Activated T-helper 2 cell treated with anti-CD3 and anti-CD28 coated beads, Interferon-gamma antibody, Interleukin-2, Interleukin-4, amounts not matched to agents 10 μg/mL and 5 μg/mL and 100 μg/mL, durations not matched to agents 14 hours and 24 hours and 36 hours (primary cell): ENCODE measurements at regions not wholly inside any gene's neighbourhood (a gene's known extent, or its start where the extent isn't known, plus 50 kb on each side); places are given as distances from the start of the nearest gene placed in this dataset.
"Not testable (repeated sequence)": the region's sequence is repeated elsewhere in the genome, so short reads cannot be mapped to it uniquely, and the experiment has no call there.

Source experiments
- DNase-seq: peaks from one replicate; pipeline ENCODE4 v3.0.0; 2021; ENCODE audit warnings: low spot score
- H3K27ac Mint-ChIP-seq: one replicate; pipeline ENCODE4 v1.8.0; 2021; ENCODE audit warnings: mixed read lengths
- H3K27me3 Mint-ChIP-seq: one replicate; pipeline ENCODE4 v1.8.0; 2021; ENCODE audit warnings: low read depth, mixed read lengths
- H3K36me3 Mint-ChIP-seq: one replicate; pipeline ENCODE4 v1.8.0; 2021; ENCODE audit warnings: low read depth, mixed read lengths
- H3K4me1 Mint-ChIP-seq: one replicate; pipeline ENCODE4 v1.8.0; 2021; ENCODE audit warnings: low read depth, mixed read lengths
- H3K4me3 Mint-ChIP-seq: one replicate; pipeline ENCODE4 v1.8.0; 2021; ENCODE audit warnings: low read depth, mild to moderate bottlenecking, moderate library complexity, mixed read lengths
- H3K9me3 Mint-ChIP-seq: one replicate; pipeline ENCODE4 v1.8.0; 2021; ENCODE audit warnings: mixed read lengths
- intact Hi-C: fragments of 100-400 bp; cut with micrococcal nuclease; formaldehyde crosslinking; loops from one replicate; pipeline ENCODE4 v1.15.1; 2023

DNA sequence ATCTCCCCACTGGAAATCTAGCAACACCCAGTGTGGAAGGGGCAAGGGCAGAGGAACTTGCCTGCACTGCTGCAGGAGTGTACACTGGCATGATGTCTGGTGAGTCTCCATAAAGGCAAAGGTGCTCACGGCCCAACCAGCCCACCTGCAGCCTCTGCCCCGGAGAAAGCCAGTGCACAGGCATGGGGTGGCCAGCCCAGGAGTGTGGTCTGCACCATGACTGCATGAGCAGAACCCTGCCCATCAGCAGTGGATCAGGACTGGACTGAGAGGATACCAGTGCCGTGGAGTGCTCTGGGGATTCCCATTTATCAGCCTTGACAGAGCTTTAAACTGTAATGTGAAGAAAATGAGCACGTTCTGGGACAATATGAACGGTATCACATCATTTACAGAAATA lies 342.6 kb upstream of the HS6ST1 start:
- Mint-ChIP-seq H3K9me3 (no peaks in the 10 kb centered on the region), H3K27ac (no peak overlapping the region), H3K4me3 (no peak overlapping the region), H3K36me3 (no peaks in the 10 kb centered on the region), H3K27me3 (peaks cover 40% of the 10 kb centered on the region), H3K4me1 (no peaks in the 10 kb centered on the region)
- no peak for DNase-seq
- intact Hi-C loops, result no loop called here

DNA sequence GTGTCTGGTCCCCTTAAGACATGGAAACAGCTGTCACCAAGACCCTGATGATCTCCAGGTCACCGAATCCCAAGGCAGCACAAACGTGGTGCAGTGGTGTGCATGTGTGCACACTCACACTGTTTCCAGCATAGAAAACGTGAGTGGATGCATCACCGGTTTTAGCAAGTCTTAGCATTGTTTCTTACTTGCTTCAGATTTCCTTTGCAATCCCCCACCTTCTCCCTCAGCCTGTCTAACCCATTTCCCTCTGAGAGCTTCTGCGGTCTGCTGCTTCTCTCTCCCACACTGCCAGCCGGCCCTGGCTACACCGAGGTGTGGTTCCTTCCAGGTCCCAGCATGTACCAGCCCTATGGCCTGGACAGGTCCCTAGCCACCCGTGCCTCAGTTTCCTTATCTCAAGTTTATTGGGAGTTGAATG lies 343.4 kb upstream of the HS6ST1 start:
- Mint-ChIP-seq H3K4me3 (no peak overlapping the region), H3K27me3 (peaks cover 41% of the 10 kb centered on the region), H3K36me3 (no peaks in the 10 kb centered on the region), H3K9me3 (no peaks in the 10 kb centered on the region), H3K27ac (no peak overlapping the region), H3K4me1 (no peaks in the 10 kb centered on the region)
- intact Hi-C loops, result no loop called here
- peak; percentile 5 for DNase-seq

DNA sequence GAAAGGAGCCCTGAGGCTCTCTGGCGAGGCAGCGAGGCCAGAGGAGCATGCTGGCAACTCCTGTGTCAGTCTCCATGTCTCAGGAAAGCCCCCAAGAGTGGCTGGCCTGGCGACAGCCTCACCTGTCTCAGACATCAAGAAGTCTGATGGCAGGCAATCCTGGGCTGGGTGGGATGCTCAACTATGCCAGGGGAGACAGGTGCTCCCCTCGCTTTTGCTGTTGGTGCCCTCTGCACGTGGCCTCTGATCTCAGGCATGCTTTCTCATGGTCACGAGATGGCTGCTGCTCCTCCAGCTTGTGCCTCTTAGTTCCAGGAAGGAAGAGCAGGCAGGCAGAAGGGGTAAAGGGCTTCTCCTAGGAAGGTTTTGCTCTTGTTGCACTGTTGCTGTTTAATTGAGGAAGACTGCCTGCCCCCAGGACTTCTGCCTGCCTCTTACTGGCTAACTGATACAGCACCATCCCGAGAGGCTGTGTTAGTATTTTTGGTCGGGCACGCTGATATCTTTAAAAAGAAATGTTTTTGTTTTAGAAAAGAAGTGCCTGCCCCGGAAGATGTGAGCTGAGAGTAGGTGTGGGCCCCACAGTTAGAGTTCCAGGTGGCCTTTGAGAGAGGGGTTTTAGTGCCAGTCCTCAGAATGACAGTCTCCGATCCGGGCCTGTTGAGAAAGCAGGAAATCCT lies 344.8 kb upstream of the HS6ST1 start:
- DNase-seq, result no peak
- intact Hi-C loops, result no loop called here
- H3K36me3 Mint-ChIP-seq, result no peaks in the 10 kb centered on the region
- H3K4me3 Mint-ChIP-seq, result no peak overlapping the region
- H3K27ac Mint-ChIP-seq, result no peak overlapping the region
- H3K9me3 Mint-ChIP-seq, result no peaks in the 10 kb centered on the region
- no peaks in the 10 kb centered on the region for H3K4me1 Mint-ChIP-seq
- H3K27me3 Mint-ChIP-seq, result peaks cover 35% of the 10 kb centered on the region

DNA sequence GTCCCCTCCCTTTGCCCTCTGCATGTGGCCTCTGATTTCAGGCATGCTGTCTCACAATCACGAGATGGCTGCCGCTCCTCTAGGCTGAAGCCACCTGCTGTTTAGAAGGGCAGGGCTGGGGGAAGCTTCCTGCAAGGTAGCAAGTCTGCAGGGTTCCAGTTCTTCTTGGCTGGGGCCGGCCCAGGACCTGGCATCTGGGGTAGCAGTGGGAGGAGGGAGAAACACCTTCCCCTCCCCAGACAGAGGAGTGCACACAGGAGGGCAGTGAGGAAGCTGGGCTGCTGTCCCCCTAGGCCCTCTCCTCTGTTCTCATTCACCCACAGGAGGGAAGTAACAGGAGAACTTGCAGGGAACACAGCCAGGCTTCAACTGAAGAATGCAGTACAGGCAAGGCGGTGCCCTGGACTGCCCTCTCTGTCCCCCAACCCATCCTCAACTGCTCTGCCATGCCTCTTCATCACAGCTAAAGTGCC lies 345.9 kb upstream of the HS6ST1 start:
- DNase-seq, result no peak
- H3K27ac Mint-ChIP-seq, result no peak overlapping the region
- peaks cover 28% of the 10 kb centered on the region for H3K27me3 Mint-ChIP-seq
- no peak overlapping the region for H3K4me3 Mint-ChIP-seq
- intact Hi-C loops, result no loop called here
- H3K9me3 Mint-ChIP-seq, result no peaks in the 10 kb centered on the region
- H3K4me1 Mint-ChIP-seq, result no peaks in the 10 kb centered on the region
- no peaks in the 10 kb centered on the region for H3K36me3 Mint-ChIP-seq

DNA sequence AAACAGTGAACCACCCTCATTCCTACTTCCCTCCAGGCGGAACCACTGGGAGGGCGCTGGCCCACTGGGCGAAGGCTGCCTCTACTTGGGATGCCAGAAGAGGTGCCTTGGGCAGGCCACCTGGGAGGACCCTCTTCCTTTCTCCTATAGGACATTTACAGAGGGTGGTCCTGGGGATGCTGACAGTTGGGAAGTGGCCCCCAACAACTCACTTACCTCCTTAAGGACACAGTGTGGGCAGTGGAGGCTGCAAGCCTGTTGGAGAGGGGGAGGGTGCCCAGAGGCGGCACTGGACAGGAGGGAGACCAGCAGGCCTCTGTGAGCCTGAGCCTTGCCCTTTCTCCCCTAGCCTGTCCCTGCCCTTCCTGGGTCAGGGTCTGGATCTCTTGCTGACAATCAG lies 346.4 kb upstream of the HS6ST1 start:
- Mint-ChIP-seq H3K4me3 (no peak overlapping the region), H3K4me1 (no peaks in the 10 kb centered on the region), H3K9me3 (no peaks in the 10 kb centered on the region), H3K27ac (no peak overlapping the region), H3K36me3 (no peaks in the 10 kb centered on the region), H3K27me3 (peaks cover 23% of the 10 kb centered on the region)
- intact Hi-C loops, result no loop called here
- DNase-seq, result no peak

DNA sequence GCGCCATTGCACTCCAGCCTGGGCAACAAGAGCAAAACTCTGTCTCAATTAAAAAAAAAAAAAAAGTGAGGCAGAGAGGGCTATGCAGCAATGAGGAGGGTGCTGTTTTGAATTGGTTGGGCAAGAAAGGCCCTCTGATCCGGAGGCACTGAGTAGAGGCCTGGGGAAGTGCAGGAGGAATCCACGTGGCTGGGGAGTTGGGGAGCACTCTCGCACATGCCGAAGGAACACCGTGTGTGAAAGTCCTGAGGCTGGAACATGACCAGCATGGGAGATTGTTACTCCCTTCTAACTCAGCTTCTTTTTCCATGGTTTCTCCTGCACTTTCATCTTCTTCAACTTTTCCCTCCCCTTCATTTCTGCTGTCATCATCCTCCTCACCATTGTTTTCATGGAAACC lies 347.9 kb upstream of the HS6ST1 start:
- Mint-ChIP-seq H3K27me3 (peaks cover 16% of the 10 kb centered on the region), H3K36me3 (no peaks in the 10 kb centered on the region), H3K27ac (no peak overlapping the region), H3K9me3 (no peaks in the 10 kb centered on the region), H3K4me1 (no peaks in the 10 kb centered on the region), H3K4me3 (no peak overlapping the region)
- intact Hi-C loops, result no loop called here
- no peak for DNase-seq

DNA sequence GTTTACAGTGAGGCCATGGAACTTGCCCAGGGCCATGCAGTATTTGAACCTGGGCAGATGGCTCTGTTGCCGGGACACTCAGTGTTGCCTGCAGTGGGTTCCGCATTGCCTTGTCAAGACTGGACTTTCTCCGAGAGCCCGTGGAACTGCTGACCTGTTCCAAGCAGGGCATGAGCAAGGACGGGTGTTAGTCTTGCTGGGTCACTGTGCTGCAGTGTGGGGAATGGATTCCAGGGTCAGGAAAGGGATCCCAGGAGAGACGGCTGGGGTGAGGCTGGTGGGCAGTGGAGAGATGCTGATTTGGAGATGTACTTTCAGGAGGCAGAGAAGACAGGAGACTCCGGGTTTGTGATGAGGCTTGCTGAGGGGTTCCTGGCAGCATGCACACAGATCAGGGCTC lies 348.7 kb upstream of the HS6ST1 start:
- no peak overlapping the region for H3K27ac Mint-ChIP-seq
- H3K27me3 Mint-ChIP-seq, result peaks cover 12% of the 10 kb centered on the region
- H3K4me3 Mint-ChIP-seq, result no peak overlapping the region
- no peaks in the 10 kb centered on the region for H3K36me3 Mint-ChIP-seq
- no peaks in the 10 kb centered on the region for H3K4me1 Mint-ChIP-seq
- no peak for DNase-seq
- intact Hi-C loops, result no loop called here
- H3K9me3 Mint-ChIP-seq, result no peaks in the 10 kb centered on the region

DNA sequence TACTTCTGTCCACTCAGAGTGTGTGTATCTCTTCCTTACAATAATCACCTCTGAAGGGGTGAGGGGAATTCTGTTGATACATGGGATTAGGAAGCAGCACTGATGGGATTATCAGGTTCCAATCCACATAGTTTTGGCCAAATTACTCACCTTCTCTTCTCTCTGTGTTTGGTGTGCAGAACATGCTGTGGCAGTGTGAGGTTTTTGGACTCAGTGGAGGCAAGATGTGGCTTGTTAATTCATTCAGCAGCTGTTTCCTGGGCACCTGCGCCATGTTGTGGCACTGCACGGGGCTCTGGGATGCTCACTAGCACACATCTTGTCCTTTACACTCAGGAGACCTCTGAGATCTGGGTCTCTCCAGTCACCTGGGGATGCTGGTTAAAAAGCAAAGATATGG lies 350.3 kb upstream of the HS6ST1 start:
- no peak overlapping the region for H3K27ac Mint-ChIP-seq
- intact Hi-C loops, result no loop called here
- no peak for DNase-seq
- no peaks in the 10 kb centered on the region for H3K36me3 Mint-ChIP-seq
- no peak overlapping the region for H3K4me3 Mint-ChIP-seq
- no peaks in the 10 kb centered on the region for H3K9me3 Mint-ChIP-seq
- no peaks in the 10 kb centered on the region for H3K4me1 Mint-ChIP-seq
- peaks cover 15% of the 10 kb centered on the region for H3K27me3 Mint-ChIP-seq

DNA sequence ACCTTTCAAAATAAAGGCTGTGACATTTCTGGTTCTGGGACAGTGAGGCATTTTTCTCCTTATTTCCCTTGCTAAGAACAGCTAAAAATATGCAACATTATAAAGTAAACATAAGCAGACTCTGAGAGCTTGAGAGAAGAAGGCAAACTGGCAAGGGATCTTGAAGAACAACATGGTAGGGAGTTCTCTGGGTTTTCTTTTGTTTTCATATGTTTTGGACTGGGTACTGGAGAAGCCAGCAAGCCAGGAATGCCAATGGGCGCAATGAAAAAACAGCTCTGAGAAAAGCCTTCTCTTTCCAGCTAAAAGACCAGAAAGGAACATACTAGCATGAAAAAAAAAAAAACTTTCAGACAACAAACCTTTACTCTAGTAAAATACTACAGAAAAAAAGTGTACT lies 351.4 kb upstream of the HS6ST1 start:
- no peak overlapping the region for H3K4me3 Mint-ChIP-seq
- H3K27ac Mint-ChIP-seq, result no peak overlapping the region
- H3K36me3 Mint-ChIP-seq, result no peaks in the 10 kb centered on the region
- H3K9me3 Mint-ChIP-seq, result no peaks in the 10 kb centered on the region
- no peaks in the 10 kb centered on the region for H3K4me1 Mint-ChIP-seq
- no peak for DNase-seq
- H3K27me3 Mint-ChIP-seq, result peaks cover 22% of the 10 kb centered on the region
- intact Hi-C loops, result no loop called here

DNA sequence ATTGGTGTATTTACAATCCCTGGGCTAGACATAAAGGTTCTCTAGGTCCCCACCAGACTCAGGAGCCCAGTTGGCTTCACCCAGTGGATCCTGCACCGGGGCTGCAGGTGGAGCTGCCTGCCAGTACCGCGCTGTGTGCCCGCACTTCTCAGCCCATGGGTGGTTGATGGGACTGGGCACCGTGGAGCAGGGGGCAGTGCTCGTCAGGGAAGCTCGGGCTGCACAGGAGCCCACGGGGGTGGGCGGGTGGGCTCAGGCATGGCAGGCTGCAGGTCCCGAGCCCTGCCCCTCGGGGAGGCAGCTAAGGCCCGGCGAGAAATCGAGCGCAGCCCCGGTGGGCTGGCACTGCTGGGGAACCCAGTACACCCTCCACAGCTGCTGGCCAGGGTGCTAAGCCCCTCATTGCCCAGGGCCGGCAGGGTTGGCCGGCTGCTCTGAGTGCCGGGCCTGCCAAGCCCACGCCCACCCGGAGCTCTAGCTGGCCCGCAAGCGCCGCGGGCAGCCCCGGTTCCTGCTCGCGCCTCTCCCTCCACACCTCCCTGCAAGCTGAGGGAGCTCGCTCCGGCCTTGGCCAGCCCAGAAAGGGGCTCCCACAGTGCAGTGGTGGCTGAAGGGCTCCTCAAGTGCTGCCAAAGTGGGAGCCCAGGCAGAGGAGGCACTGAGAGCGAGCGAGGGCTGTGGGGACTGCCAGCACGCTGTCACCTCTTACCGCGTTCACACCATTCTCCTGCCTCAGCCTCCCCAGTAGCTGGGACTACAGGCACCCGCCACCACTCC lies 353.5 kb upstream of the HS6ST1 start:
- H3K9me3 Mint-ChIP-seq, H3K4me3 Mint-ChIP-seq, intact Hi-C loops, H3K36me3 Mint-ChIP-seq, H3K4me1 Mint-ChIP-seq, DNase-seq, H3K27ac Mint-ChIP-seq: not testable (repeated sequence)
- peaks cover 18% of the 10 kb centered on the region for H3K27me3 Mint-ChIP-seq

DNA sequence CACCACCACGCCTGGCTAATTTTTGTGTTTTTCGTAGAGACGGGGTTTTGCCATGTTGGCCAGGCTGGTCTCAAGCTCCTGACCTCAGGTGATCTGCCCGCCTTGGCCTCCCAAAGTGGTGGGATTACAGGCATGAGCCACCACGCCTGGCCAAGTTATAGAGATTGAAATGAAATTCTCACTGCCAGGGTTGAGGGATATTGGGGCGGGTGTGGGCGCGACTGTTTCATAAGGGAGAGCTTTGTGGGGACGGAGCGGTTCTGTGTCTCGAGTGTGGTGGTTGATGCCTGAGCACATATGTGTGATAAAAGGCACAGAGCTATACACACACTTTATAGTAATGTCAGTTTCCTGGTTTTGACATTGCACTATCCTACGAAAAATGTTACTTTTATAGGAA lies 361.0 kb upstream of the HS6ST1 start:
- H3K4me3 Mint-ChIP-seq, H3K36me3 Mint-ChIP-seq, H3K27ac Mint-ChIP-seq, H3K9me3 Mint-ChIP-seq, DNase-seq, H3K4me1 Mint-ChIP-seq, intact Hi-C loops: not testable (repeated sequence)
- peaks cover 18% of the 10 kb centered on the region for H3K27me3 Mint-ChIP-seq

DNA sequence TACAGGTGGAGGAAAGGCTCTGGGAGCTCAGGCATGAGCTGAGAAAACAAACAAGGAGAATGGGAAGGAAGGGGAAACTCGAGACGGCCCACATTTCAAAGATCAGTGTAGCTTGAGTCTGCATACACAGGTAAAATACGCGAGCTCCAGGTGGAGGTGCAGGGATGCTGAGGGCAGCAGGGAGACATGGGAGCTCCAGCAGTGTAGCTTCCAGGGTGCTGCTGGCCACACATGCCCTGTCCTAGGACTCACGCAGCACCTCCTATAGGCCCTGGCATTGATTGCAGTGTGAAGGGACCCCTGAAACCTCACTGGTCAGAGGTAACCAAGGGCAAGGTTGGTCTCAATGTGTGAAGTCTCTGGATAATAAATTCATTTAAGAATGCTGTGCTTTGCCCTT lies 362.8 kb upstream of the HS6ST1 start:
- Mint-ChIP-seq H3K9me3 (no peaks in the 10 kb centered on the region), H3K27me3 (peaks cover 14% of the 10 kb centered on the region), H3K27ac (no peak overlapping the region), H3K4me1 (peaks cover 15% of the 10 kb centered on the region), H3K36me3 (no peaks in the 10 kb centered on the region), H3K4me3 (no peak overlapping the region)
- intact Hi-C loops, result no loop called here
- no peak for DNase-seq

DNA sequence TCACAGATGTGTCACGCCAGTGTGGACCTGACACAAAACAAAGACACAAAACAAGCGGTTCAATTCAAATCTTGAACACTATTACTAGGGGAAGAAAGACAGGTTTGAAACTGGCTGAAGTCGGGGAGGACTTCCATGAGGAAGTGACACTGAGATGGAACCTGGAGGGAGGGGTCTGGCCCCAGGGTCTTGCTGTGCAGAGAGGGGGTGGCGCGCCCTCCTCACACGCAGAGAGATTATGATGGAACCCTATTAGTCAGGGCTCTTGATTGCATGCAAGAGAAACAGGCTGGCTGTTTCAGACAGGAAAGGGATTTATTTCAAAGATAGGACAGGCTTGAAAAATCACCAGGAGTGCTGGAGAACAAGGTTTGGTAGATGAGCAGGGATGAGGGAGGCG lies 363.6 kb upstream of the HS6ST1 start:
- no peak for DNase-seq
- Mint-ChIP-seq H3K9me3 (no peaks in the 10 kb centered on the region), H3K4me1 (peaks cover 20% of the 10 kb centered on the region), H3K36me3 (no peaks in the 10 kb centered on the region), H3K4me3 (no peak overlapping the region), H3K27ac (no peak overlapping the region), H3K27me3 (peaks cover 14% of the 10 kb centered on the region)
- intact Hi-C loops, result no loop called here
